Epithelial cell of prostate (primary cell): ENCODE measurements at regions not wholly inside any gene's neighbourhood (a gene's known extent, or its start where the extent isn't known, plus 50 kb on each side); places are given as distances from the start of the nearest gene placed in this dataset.

Experiments
- DNase-seq: peaks from one replicate; pipeline ENCODE4 v3.0.0-alpha.2; 2011; ENCODE audit warnings: low read depth, low spot score
- H3K27ac ChIP-seq: fragments of 450-650 bp; 2 replicates; pipeline ENCODE4 v1.5.1; 2017; ENCODE audit warnings: mild to moderate bottlenecking

DNA sequence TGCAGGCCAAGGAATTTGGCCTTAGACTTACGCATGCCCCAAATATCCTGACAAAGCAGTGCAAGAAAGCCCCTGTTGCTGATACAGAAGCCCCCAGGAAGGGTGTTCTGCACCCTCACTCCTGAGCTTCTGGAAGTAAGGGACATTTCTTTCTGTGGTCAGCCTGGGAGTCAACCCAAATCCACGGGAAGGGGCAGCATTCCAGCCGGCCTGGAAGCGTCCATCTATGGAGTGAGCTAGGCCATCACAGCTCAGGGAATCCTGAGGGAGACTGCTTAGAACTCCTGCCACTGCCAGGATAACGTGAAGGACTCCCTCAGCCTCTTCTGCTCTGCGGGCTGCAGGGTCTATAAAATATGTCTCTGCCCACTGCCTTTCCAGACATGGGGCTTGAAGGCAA lies 173.9 kb downstream of the ANAPC1 start:
- no peak overlapping the region for H3K27ac ChIP-seq
- DNase-seq: no peak

DNA sequence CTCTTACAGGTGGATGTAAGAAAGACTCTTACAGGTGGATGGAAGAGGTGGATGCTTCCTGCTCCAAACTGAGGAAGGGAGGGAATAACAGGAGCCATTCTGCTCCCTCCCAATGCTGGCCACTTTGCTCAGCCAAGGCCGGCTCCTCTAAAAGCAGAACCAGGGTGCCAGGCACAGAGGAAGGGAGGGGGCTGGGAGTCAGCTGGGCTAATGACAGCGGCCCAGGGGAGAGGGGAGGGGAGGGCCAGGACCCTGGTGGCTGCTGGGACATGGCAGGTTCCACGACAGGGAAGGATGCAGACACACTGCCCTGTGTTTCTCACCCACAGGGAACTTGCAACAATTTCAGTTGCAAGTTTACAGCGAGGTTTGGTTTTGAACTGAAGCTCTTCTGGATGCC lies 173.4 kb downstream of the ANAPC1 start:
- no peak for DNase-seq
- no peak overlapping the region for H3K27ac ChIP-seq

DNA sequence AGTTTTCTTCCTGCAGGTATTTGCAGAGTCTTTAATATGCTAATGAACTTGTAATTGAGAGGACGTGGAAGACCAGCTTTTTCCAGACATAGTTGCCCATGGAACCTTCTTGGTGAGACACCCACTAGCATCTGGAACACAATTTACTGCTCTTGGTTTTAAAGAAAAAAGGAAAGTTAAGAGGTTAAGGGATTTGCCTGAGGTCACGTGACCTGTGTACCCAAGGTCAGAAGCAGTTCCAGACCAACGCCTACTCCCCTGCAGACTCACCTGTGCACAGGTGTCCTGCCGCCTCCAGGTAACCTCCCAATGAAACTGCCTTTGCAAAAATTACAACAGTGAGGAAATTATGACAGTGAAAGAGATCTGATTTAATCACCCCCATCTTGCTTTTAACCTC lies 172.7 kb downstream of the ANAPC1 start:
- no peak for DNase-seq
- no peak overlapping the region for H3K27ac ChIP-seq

DNA sequence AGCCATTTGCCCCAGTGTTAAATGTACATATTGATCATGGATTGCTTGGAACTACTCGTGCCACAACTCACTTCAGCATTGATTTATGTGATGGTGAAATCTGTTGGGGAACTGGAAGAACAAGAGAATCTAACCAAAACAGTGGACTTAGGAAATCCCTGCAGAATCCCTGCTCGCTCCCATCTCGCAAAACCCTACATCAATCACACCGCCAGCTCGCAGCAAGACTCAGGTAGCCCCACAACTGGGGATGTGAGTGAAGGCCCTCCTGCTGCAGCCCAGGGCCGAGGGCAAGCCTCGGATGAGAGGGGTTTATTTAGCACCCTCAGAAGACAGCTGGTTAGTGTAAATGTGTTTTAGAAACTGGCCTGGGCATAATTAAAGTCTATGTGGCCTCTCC lies 171.6 kb downstream of the ANAPC1 start:
- no peak overlapping the region for H3K27ac ChIP-seq
- no peak for DNase-seq

DNA sequence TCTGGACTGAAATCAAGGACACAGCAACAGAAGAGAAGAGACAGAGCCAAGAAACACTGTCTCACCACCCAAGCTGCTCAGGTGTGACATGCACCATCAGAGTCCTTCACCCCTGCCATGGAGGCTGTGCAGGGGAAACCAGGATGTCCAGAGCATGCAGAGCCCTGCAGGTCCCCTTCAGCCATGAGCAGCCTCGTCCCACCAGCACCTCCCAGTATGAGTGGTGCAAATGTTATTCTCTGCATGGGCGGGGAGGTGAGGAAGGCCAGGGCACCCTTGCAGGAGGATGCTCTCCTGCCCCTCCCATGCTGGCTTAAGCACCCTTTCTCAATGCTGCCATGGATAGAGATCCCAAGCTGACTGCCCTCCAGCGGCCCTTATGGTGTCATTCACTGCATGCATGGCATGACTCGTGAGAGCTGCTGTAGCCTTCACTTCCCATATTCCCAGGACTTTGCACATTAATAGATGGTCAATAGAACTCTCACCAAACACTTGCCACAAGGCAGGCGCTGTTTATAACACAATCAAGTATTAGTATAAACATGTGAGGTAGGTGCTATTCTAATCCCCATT lies 171.0 kb downstream of the ANAPC1 start:
- no peak for DNase-seq
- H3K27ac ChIP-seq: no peak overlapping the region

DNA sequence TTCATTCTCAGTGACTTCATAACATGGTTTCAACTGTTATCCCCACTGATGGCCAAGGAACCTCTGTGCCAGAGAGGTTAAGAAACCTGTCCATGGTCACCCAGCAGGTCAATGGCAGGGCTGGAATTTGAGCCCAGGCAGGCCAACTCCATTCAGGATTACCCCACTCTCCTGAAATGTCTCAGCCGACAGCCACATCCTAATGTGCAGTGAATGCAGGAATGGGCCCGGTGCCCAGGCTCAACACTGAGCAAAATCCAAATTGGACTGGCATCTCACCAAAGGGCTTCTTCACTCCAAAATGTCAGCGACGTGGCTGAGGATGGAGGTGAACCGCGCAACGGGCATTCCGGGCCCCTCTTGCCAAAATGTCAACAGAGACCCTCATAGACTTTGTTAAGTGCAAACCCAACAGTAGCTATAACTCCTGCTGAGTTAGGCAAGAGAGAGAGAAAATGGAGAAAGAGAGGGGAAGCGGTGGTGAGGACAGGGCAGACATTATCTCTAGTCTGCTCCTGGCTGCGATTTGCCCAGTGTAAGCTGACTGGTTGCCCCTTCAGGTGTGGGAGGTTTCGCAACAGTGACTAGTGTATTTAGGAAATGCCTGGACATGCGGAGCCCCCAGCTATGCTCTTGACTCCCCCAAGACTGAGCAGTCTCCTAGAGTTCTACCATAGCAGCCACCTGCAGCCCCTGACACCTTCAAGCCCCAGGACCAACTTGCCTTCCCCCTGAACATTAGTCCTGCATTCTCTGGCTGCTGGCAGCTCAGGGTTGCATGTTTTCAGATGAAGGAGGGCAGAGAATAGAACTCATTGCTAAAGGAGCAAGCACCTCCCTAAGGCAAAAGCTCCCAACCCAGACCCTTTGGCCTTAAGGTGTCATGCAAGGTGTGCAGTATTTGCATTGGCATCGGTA lies 167.7 kb downstream of the ANAPC1 start:
- no peak for DNase-seq
- H3K27ac ChIP-seq: no peak overlapping the region

DNA sequence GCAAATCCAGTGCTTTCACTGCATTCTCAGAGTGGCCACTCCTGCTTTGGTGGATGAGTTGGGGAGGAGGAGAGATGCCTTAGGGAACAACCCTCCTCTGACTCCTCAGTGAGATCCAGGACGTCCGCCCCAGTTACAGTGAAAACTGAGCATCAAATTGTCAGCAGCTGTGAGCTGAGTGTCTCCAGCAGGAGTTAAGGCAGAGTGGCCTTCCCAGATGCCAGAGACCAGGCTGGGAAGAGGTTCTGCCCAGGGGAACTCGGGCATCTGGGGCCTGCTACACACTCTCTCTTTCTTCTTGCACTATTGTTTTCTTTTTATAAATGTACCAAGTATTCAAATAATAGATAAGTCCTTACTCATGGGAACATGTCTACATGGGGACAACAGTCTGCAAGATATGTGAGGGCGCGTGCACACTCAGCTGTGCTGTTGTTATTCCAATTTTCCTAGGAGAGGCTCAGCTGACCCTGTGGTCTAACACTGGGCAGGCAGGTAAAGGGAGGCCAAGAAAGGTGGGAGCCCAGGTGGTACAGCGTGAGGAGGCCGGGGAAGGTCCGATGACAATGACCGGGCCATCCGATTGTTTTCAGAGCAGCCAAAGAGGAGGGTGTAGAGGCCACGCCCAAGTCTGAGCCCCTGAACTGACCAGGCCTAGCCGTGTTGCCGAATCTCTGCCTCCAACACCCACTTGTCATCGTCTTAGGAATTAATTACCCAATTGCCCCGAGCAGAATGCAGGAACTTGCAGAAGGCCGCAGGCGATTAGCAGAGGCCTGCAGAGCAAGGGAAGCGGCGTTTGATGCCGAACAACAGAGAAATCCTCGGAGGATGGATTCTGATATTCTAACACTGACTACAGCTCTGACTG lies 166.9 kb downstream of the ANAPC1 start:
- DNase-seq: no peak
- H3K27ac ChIP-seq: no peak overlapping the region
